GM12878 (cell line): ENCODE measurements at regions not wholly inside any gene's neighbourhood (a gene's known extent, or its start where the extent isn't known, plus 50 kb on each side); places are given as distances from the start of the nearest gene placed in this dataset.
"Not testable (repeated sequence)": the region's sequence is repeated elsewhere in the genome, so short reads cannot be mapped to it uniquely, and the experiment has no call there.

Experiments used
- ATAC-seq: fragments of 200-7000 bp; cut with Tn5 transposase; 3 replicates; pipeline ENCODE4 v1.9.1; 2020; ENCODE audit warnings: mild to moderate bottlenecking, moderate library complexity
- BruUV-seq: library from RNA; stranded (reverse); fragments of 400-500 nt; replicated peaks from 2 replicates; lab custom pipeline; 2021; lab: Mats Ljungman, UMichigan
- CTCF ChIA-PET: fragments of 300-600 bp; sonication (Branson Sonifier 250); formaldehyde crosslinking; extraction: SDS; loops from one replicate; lab custom pipeline; 2021; ENCODE audit warnings: inconsistent platforms; lab: Yijun Ruan, JAX
- POLR2A ChIA-PET: fragments of 350-600 bp; formaldehyde crosslinking; extraction: SDS; loops from one replicate; lab custom pipeline; 2021; ENCODE audit warnings: inconsistent platforms; lab: Charles Lee
- RAD21 ChIA-PET: fragments of 300-600 bp; sonication (Branson Sonifier 250); formaldehyde crosslinking; loops from one replicate; lab custom pipeline; 2023; ENCODE audit warnings: antibody characterized with exemption; ENCODE audit not compliant: unreplicated experiment; lab: Charles Lee
- SMC1A ChIA-PET: fragments of 300-600 bp; sonication (Branson Sonifier 250); formaldehyde crosslinking; loops from one replicate; lab custom pipeline; 2023; ENCODE audit not compliant: unreplicated experiment, uncharacterized antibody; lab: Charles Lee
- DNase-seq: peaks from one replicate; pipeline ENCODE4 v3.0.0-alpha.2; 2011; ENCODE audit warnings: low read depth, low spot score
- FAIRE-seq: peaks from 3 replicates; lab custom pipeline; 2011; peaks lifted over from hg19 to GRCh38; lab: Jason Lieb, UNC
- H2AFZ ChIP-seq: 2 replicates; pipeline ENCODE4 v1.6.0; 2011; ENCODE audit warnings: low read depth, low read length, control low read depth; ENCODE audit not compliant: control insufficient read depth
- H3K27ac ChIP-seq: 2 replicates; pipeline ENCODE4 v1.5.1; 2011; ENCODE audit warnings: control low read depth; ENCODE audit not compliant: control insufficient read depth, insufficient read depth
- H3K27me3 ChIP-seq, 2 experiments: replicated peaks in 1 of 2; 2 replicates each; pipeline versions ENCODE4 v1.6.0 to v1.6.1; 2011; ENCODE audit warnings: low read length in 1 of 2; ENCODE audit not compliant: control insufficient read depth in 2 of 2, insufficient read depth in 2 of 2
- H3K36me3 ChIP-seq, 2 experiments: 2 replicates each; pipeline ENCODE4 v1.5.1; 2011; ENCODE audit warnings: low read length in 1 of 2; ENCODE audit not compliant: control insufficient read depth in 2 of 2, insufficient read depth in 2 of 2
- H3K4me1 ChIP-seq: 2 replicates; pipeline ENCODE4 v1.6.1; 2011; ENCODE audit warnings: mild to moderate bottlenecking, low read length, moderate library complexity, mixed read lengths; ENCODE audit not compliant: control insufficient read depth, insufficient read depth
- H3K4me2 ChIP-seq: 2 replicates; pipeline ENCODE4 v1.6.0; 2011; ENCODE audit warnings: control low read depth; ENCODE audit not compliant: control insufficient read depth, insufficient read depth
- H3K4me3 ChIP-seq: fragments of 200-600 bp; sonication (generic); 2 replicates; pipeline ENCODE4 v1.5.1; 2016
- H3K79me2 ChIP-seq: 2 replicates; pipeline ENCODE4 v1.6.0; 2011; ENCODE audit warnings: low read length; ENCODE audit not compliant: control insufficient read depth, insufficient read depth
- H3K9ac ChIP-seq: 2 replicates; pipeline ENCODE4 v1.8.0; 2011; ENCODE audit warnings: low read length, control low read depth, mixed read lengths; ENCODE audit not compliant: control insufficient read depth, insufficient read depth
- H3K9me3 ChIP-seq: replicated peaks from 3 replicates; pipeline ENCODE4 v1.5.1; 2011; ENCODE audit warnings: mild to moderate bottlenecking, low read length; ENCODE audit not compliant: control insufficient read depth, insufficient read depth
- H4K20me1 ChIP-seq: 2 replicates; pipeline ENCODE4 v1.6.0; 2011; ENCODE audit not compliant: control insufficient read depth, insufficient read depth
- BCL3 ChIP-seq: IDR thresholded peaks from 2 replicates; pipeline ENCODE4 v1.6.1; 2011; ENCODE audit warnings: borderline replicate concordance, low read depth, mild to moderate bottlenecking, moderate library complexity, low read length; ENCODE audit not compliant: insufficient read depth, poor library complexity, severe bottlenecking
- CREB1 ChIP-seq: IDR thresholded peaks from 2 replicates; pipeline ENCODE4 v1.6.1; 2012; ENCODE audit warnings: low read depth, mild to moderate bottlenecking, inconsistent platforms
- CUX1 ChIP-seq: IDR thresholded peaks from 2 replicates; pipeline ENCODE4 v1.6.1; 2012; ENCODE audit warnings: improper control_type of control experiment, low read depth, low read length; ENCODE audit not compliant: insufficient replicate concordance
- HDGF ChIP-seq: fragments of 450-650 bp; IDR thresholded peaks from 2 replicates; pipeline ENCODE4 v1.6.1; 2016; ENCODE audit warnings: antibody characterized with exemption
- IRF5 ChIP-seq: fragments of 450-650 bp; IDR thresholded peaks from 2 replicates; pipeline ENCODE4 v1.6.1; 2017; ENCODE audit warnings: borderline replicate concordance
- RAD21 ChIP-seq: IDR thresholded peaks from 2 replicates; pipeline ENCODE4 v1.6.1; 2011; ENCODE audit warnings: mild to moderate bottlenecking, low read depth, low read length, moderate library complexity; ENCODE audit not compliant: insufficient read depth
- ZNF274 ChIP-seq: IDR thresholded peaks from one replicate; pipeline ENCODE4 v1.8.0; 2011; ENCODE audit not compliant: insufficient read length, insufficient read depth
- WGBS: methylation state at CpG from one replicate; pipeline ENCODE4 v1.1.6; 2016; ENCODE audit warnings: low lambda C conversion rate; ENCODE audit not compliant: insufficient replicate concordance, insufficient coverage; ENCODE audit errors: missing lambda C conversion rate; 5-methylcytosine and 5-hydroxymethylcytosine counted together
- in situ Hi-C: fragments of 300-500 bp; cut with MboI; formaldehyde crosslinking; loops from 9 replicates; pipeline ENCODE4 v1.14.3; 2018; ENCODE audit warnings: mixed read lengths
- intact Hi-C: fragments of 100-400 bp; cut with micrococcal nuclease; formaldehyde crosslinking; loops from one replicate; pipeline ENCODE4 v1.14.2; 2022; ENCODE audit not compliant: unreplicated experiment

GRCh38 chr4:189658831-189659230 is 281.8 kb upstream of the FRG1 start:
- FAIRE-seq, BruUV-seq, POLR2A ChIA-PET, H3K27ac ChIP-seq, in situ Hi-C loops, H3K9me3 ChIP-seq, RAD21 ChIA-PET, H3K36me3 ChIP-seq, H3K79me2 ChIP-seq, intact Hi-C loops, H3K27me3 ChIP-seq, H2AFZ ChIP-seq, H3K9ac ChIP-seq, H4K20me1 ChIP-seq, CTCF ChIA-PET, ATAC-seq, H3K4me1 ChIP-seq, H3K4me2 ChIP-seq, H3K4me3 ChIP-seq, SMC1A ChIA-PET, DNase-seq: not testable (repeated sequence)
- 8% methylated on average over 5 of the region's 5 CpGs for WGBS

GRCh38 chr4:189659287-189659686 is 281.4 kb upstream of the FRG1 start:
- Histone ChIP-seq H3K36me3 (no peaks in the 10 kb centered on the region), H3K27ac (no peak overlapping the region), H2AFZ (no peak overlapping the region), H3K4me3 (no peak overlapping the region), H3K9ac (no peak overlapping the region), H3K79me2 (no peaks in the 10 kb centered on the region), H3K27me3 (no peaks in the 10 kb centered on the region), H3K4me1 (no peaks in the 10 kb centered on the region), H3K9me3 (no peaks in the 10 kb centered on the region), H4K20me1 (no peaks in the 10 kb centered on the region), H3K4me2 (no peak overlapping the region)
- FAIRE-seq: no peak
- TF ChIP-seq HDGF: no peak
- TF ChIP-seq BCL3: no peak
- no peak for TF ChIP-seq RAD21
- no peak for TF ChIP-seq ZNF274
- no peak for TF ChIP-seq IRF5
- TF ChIP-seq CUX1: no peak
- TF ChIP-seq CREB1: no peak
- ChIA-PET CTCF (no interaction called here), SMC1A (no interaction called here), RAD21 (no interaction called here), POLR2A (no interaction called here)
- DNase-seq: no peak
- intact Hi-C loops (no loop called here), in situ Hi-C loops (no loop called here)
- no peak for ATAC-seq
- BruUV-seq: no TSS peak
- 11% methylated on average over 9 of the region's 10 CpGs for WGBS
